Activated B cell treated with CpG ODN at 0.5 μM for 24 hours (primary cell): ENCODE measurements at regions not wholly inside any gene's neighbourhood (a gene's known extent, or its start where the extent isn't known, plus 50 kb on each side); places are given as distances from the start of the nearest gene placed in this dataset.

Experiments used
- ATAC-seq: fragments of 200-7000 bp; cut with Tn5 transposase; one replicate; pipeline ENCODE4 v1.10.0; 2021; ENCODE audit warnings: low read depth, mild to moderate bottlenecking, moderate library complexity
- CTCF ChIA-PET: fragments of 350-600 bp; sonication (Branson Sonifier 250); formaldehyde crosslinking; loops from one replicate; lab custom pipeline; 2021; ENCODE audit warnings: antibody characterized with exemption; lab: Charles Lee
- POLR2A ChIA-PET: fragments of 350-600 bp; sonication (Branson Sonifier 250); formaldehyde crosslinking; loops from one replicate; lab custom pipeline; 2021; ENCODE audit warnings: antibody characterized with exemption; lab: Charles Lee
- DNase-seq: peaks from one replicate; pipeline ENCODE4 v3.0.0; 2022
- H3K27ac Mint-ChIP-seq: one replicate; pipeline ENCODE4 v1.8.0; 2020; ENCODE audit warnings: mixed read lengths
- H3K27me3 Mint-ChIP-seq: one replicate; pipeline ENCODE4 v1.8.0; 2021; ENCODE audit warnings: mixed read lengths
- H3K36me3 Mint-ChIP-seq: one replicate; pipeline ENCODE4 v1.8.0; 2021; ENCODE audit warnings: low read depth, mixed read lengths
- H3K4me1 Mint-ChIP-seq: one replicate; pipeline ENCODE4 v1.8.0; 2021; ENCODE audit warnings: mixed read lengths
- H3K4me3 Mint-ChIP-seq: one replicate; pipeline ENCODE4 v1.8.0; 2020; ENCODE audit warnings: mild to moderate bottlenecking, mixed read lengths
- H3K9me3 Mint-ChIP-seq: one replicate; pipeline ENCODE4 v1.8.0; 2020; ENCODE audit warnings: mixed read lengths
- intact Hi-C: fragments of 100-400 bp; cut with micrococcal nuclease; formaldehyde crosslinking; loops from one replicate; pipeline ENCODE4 v1.15.1; 2024
- TF ChIP-seq, protein P1 (sequence below): fragments of 200-600 bp; IDR thresholded peaks from one replicate; pipeline ENCODE4 v1.8.0; 2022; ENCODE audit warnings: antibody characterized with exemption, mild to moderate bottlenecking

DNA sequence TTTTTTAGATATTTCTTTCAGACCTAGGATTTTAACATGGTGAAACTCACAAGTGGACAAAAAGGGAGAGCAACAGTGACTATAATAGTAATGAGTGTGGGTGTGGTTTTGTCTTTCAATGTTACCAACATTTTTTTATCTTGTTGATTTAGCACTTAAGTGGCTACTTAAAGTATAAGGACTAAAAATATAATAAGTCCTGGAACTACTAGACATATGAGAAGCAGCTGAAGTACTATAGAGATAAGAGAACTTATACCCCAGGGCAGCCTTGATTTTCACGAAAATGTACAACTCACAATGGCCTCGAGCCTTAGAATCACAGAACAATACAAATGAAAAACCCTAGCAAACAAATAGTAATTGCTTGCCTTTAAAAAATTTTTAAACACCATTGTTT lies 1151.8 kb downstream of the TYW1 start:
- ATAC-seq (no peak), DNase-seq (no peak)
- Mint-ChIP-seq H3K27me3 (no peaks in the 10 kb centered on the region), H3K4me1 (no peaks in the 10 kb centered on the region), H3K27ac (no peak overlapping the region), H3K36me3 (no peaks in the 10 kb centered on the region), H3K9me3 (peaks cover 9% of the 10 kb centered on the region), H3K4me3 (no peak overlapping the region)
- intact Hi-C loops: no loop called here
- CTCF ChIA-PET: no interaction called here
- TF ChIP-seq, protein P1, sequence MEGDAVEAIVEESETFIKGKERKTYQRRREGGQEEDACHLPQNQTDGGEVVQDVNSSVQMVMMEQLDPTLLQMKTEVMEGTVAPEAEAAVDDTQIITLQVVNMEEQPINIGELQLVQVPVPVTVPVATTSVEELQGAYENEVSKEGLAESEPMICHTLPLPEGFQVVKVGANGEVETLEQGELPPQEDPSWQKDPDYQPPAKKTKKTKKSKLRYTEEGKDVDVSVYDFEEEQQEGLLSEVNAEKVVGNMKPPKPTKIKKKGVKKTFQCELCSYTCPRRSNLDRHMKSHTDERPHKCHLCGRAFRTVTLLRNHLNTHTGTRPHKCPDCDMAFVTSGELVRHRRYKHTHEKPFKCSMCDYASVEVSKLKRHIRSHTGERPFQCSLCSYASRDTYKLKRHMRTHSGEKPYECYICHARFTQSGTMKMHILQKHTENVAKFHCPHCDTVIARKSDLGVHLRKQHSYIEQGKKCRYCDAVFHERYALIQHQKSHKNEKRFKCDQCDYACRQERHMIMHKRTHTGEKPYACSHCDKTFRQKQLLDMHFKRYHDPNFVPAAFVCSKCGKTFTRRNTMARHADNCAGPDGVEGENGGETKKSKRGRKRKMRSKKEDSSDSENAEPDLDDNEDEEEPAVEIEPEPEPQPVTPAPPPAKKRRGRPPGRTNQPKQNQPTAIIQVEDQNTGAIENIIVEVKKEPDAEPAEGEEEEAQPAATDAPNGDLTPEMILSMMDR: no peak
- POLR2A ChIA-PET: no interaction called here

DNA sequence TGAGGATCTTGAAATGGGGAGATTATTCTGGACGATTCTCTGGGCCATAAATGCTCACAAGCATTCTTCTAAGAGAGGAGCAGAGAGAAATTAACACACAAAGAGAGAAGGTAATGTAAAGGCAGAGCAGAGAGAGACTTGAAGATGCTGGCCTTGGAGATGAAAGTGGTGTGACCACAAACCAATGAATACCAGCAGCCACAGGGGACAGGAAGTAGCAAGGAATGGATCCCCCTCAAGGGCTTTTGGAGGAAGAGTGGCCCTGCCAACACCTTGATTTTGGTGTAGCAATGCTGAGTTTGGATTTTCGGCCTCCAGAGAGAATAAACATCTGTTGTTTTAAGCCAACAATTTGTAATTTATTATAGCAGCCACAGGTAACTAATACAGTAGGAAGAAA lies 1155.6 kb downstream of the TYW1 start:
- Mint-ChIP-seq H3K9me3 (no peaks in the 10 kb centered on the region), H3K27ac (no peak overlapping the region), H3K4me3 (no peak overlapping the region), H3K27me3 (no peaks in the 10 kb centered on the region), H3K36me3 (no peaks in the 10 kb centered on the region), H3K4me1 (no peaks in the 10 kb centered on the region)
- ChIA-PET CTCF (no interaction called here), POLR2A (no interaction called here)
- ATAC-seq: no peak
- intact Hi-C loops: no loop called here
- DNase-seq: no peak
- TF ChIP-seq, protein P1: no peak

DNA sequence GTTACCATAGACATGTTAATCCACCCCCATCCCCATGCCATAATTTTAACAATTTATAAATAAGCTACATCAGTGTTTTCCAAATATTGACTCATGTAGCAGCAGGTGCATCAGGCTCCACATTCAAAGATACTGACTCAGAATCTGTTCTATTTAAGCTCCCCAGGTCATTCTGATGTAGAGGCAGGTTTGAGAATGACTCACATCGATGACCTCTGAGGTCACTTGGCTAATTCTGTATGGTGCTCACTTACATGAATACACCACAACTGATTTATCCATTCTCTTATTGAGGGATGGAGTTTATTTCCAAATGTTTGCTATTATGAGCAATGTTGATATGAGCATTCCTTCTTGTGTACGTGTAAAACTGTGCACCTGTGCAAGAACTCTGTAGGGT lies 1159.0 kb downstream of the TYW1 start:
- no peaks in the 10 kb centered on the region for H3K36me3 Mint-ChIP-seq
- TF ChIP-seq, protein P1: no peak

DNA sequence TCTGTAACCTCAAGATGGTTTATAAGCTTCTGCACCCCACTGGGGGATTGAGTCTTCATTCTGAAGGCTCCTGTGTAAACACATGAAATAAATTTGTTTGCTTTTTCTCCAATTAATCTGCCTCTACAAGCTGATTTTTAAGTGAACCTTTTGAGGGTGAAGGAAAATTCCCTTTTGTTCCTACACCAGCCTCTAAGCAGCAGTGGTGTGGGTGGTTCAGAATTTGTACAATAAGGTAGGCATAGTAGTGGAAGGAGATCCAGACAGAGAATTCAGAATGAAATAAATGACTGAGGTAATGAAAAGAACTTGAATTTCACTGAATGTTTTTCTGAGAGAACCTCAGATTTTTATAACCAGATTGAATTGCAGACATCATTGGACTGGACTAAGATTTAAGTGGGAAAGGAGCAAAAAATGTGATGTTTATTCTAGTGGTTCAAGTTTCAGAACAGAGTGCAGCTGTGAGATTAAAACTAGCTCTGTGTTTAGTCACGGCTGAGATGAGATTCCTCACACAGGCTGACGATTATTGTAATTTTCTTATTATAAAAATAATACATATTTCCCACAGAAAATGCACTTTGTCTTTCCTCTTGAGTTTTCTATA lies 1162.2 kb downstream of the TYW1 start:
- Mint-ChIP-seq H3K36me3 (no peaks in the 10 kb centered on the region), H3K4me1 (no peaks in the 10 kb centered on the region), H3K27me3 (no peaks in the 10 kb centered on the region), H3K27ac (no peak overlapping the region), H3K4me3 (no peak overlapping the region), H3K9me3 (peaks cover 2% of the 10 kb centered on the region)
- ATAC-seq (no peak), DNase-seq (no peak)
- intact Hi-C loops: no loop called here
- TF ChIP-seq, protein P1: no peak
- POLR2A ChIA-PET: no interaction called here
- CTCF ChIA-PET: no interaction called here

More for the DNA sequence above, 1159.0 kb downstream of the TYW1 start:
- Mint-ChIP-seq H3K4me3 (no peak overlapping the region), H3K9me3 (peaks cover 2% of the 10 kb centered on the region), H3K4me1 (no peaks in the 10 kb centered on the region), H3K27ac (no peak overlapping the region), H3K27me3 (no peaks in the 10 kb centered on the region)
- intact Hi-C loops: no loop called here
- no peak for ATAC-seq
- CTCF ChIA-PET: no interaction called here
- DNase-seq: no peak
- POLR2A ChIA-PET: no interaction called here

DNA sequence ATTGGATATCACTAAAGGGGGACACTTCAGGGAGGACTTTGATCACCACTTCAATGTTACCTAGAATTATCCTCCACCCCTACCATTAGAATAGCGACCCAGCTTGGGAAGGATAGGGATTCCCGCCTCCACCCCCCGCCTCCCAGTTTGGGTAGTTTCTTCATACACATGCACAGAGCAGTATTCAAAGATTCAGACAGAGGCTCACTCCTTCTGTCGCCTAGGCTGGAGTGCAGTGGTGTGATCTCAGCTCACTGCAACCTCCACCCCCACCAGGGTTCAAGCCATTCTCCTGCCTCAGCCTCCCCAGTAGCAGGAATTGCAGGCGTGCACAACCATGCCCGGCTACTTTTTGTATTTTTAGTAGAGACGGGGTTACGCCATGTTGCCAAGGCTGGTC lies 1166.1 kb downstream of the TYW1 start:
- ChIA-PET POLR2A (no interaction called here), CTCF (no interaction called here)
- ATAC-seq (no peak), DNase-seq (no peak)
- intact Hi-C loops: no loop called here
- Mint-ChIP-seq H3K27me3 (no peaks in the 10 kb centered on the region), H3K9me3 (peaks cover 2% of the 10 kb centered on the region), H3K36me3 (no peaks in the 10 kb centered on the region), H3K27ac (no peak overlapping the region), H3K4me1 (no peaks in the 10 kb centered on the region), H3K4me3 (no peak overlapping the region)
- TF ChIP-seq, protein P1: no peak
